ENCODE measurements at regions not wholly inside any gene's neighbourhood (a gene's known extent, or its start where the extent isn't known, plus 50 kb on each side); places are given as distances from the start of the nearest gene placed in this dataset.

DNA sequence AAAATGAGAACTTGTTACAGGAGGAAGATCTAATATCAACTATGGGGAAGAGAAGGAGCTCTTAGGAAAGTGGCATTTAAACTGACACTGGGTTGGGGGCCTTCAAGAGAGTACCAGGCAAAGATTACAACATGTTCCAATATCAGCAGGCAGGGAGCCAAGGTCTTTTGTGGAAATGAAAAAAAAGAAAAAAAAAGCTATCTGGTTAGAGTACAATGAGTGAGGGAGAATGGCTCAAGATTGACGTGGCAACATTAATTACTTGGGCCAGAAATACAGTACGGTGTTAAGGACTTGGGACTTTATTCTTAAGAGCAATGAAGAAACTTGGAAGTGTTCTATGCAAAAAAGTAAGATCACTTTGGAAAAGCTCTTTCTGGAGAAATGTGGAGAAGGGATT is 132.3 kb upstream of the CDK1 start:
- TF ChIP-seq, protein P1, sequence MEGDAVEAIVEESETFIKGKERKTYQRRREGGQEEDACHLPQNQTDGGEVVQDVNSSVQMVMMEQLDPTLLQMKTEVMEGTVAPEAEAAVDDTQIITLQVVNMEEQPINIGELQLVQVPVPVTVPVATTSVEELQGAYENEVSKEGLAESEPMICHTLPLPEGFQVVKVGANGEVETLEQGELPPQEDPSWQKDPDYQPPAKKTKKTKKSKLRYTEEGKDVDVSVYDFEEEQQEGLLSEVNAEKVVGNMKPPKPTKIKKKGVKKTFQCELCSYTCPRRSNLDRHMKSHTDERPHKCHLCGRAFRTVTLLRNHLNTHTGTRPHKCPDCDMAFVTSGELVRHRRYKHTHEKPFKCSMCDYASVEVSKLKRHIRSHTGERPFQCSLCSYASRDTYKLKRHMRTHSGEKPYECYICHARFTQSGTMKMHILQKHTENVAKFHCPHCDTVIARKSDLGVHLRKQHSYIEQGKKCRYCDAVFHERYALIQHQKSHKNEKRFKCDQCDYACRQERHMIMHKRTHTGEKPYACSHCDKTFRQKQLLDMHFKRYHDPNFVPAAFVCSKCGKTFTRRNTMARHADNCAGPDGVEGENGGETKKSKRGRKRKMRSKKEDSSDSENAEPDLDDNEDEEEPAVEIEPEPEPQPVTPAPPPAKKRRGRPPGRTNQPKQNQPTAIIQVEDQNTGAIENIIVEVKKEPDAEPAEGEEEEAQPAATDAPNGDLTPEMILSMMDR (IDR thresholded peaks at IDR 0.05) = no peak
- TF ChIP-seq POLR2A (IDR thresholded peaks at IDR 0.05) = no peak

All from lower leg skin (tissue), 3 donors.